Retina (tissue), 1 donor: ENCODE measurements at regions not wholly inside any gene's neighbourhood (a gene's known extent, or its start where the extent isn't known, plus 50 kb on each side); places are given as distances from the start of the nearest gene placed in this dataset.

Source experiments
- DNase-seq: peaks from one replicate; pipeline ENCODE4 v3.0.0-alpha.2; 2016

DNA sequence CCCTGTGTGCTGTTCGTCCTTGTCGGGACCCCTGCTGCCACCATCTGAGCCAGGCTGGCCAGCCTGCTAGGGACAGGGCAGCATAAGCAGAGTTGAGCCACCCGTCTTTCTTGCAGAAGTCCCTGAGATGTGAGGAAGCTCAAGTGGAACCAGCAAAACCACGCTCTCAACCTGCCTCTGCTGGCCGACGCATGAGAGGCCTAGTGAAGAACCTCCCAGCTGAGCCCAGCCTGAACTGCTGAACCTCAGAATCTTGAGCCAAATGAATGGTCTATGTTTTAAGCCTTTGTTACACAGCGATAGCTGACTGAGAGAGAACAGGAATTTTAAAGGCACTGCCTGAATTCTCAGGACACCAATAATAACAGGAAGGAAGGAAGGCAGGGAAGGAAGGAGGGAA lies 98.9 kb upstream of the ADRA2C start:
- no peak for DNase-seq

DNA sequence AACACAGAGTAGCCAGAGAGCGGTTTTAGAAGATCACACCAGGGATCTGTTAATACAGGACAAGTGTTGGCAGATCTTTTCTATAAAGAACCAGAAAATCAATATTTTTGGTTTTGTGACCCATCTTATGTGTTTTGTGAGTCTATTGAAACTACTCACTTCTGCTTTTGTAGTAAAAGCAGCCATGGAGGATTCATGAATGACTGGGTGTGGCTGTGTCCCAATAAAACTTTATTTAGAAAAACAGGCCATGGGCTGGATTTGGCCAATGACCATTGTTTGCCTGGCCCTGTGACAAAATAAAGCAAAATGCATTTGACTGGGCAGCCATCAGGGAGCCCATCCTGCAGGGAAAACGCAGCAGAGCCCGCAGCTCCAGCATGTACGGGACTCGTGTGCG lies 99.9 kb upstream of the ADRA2C start:
- no peak for DNase-seq

DNA sequence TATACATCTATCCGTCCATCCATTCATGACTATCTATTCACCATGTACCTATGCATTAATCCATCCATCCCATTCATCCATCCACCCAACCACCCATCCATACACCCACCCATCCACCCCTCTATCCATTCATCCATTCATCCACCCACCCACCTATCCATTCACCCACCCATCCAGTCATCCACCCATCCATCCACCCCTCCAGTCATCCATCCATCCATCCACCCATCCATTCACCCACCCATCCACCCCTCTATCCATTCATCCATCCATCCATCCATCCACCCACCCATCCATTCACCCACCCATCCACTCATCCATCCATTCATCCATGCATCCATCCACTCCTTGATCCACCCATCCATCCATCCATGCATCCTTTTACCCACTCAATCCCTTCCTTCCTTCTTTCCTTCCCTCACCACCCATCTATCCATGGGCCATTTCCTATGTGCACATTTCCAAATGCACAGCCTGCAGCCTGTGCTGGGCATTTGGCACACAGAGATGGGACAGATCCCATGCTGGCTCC lies 100.8 kb upstream of the ADRA2C start:
- no peak for DNase-seq

DNA sequence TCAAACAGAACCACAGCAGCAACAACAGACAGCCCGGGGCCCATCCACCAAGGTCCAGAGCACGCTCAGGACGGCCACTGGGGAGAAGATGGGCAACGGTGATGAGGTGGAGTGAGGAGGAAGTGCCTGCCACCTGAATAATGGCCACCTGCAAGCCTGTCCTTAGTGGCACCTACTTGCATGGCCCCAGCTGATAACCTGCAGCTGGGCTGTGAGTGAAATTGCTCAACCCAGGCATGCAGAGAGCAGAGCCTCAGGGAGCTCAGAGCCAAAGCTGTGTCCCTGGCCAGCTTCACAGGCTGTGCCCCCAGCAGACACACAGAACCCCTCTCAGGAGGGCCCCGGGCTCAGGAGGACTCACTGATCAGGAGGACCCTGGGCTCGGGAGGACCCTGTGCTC lies 102.4 kb upstream of the ADRA2C start:
- no peak for DNase-seq

DNA sequence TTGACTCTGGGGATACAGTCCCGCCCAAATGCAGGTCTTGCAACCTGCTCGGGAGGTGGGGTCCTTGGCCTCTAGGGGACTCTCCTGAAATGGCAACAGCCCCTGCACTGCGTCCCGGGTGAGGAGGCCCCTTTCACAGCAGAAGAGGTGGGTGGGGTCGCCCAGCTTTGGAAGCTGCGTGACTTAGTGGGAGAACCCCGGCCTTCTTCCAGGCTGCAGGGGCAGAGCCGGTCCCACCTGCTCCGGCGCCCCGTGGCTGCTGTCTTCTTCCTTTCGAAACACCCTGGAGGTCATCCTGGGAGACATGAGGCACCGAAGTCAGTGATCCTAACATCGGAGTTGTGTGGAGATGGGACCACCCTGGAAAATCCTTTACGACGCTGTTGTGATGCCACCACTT lies 103.7 kb upstream of the ADRA2C start:
- no peak for DNase-seq

DNA sequence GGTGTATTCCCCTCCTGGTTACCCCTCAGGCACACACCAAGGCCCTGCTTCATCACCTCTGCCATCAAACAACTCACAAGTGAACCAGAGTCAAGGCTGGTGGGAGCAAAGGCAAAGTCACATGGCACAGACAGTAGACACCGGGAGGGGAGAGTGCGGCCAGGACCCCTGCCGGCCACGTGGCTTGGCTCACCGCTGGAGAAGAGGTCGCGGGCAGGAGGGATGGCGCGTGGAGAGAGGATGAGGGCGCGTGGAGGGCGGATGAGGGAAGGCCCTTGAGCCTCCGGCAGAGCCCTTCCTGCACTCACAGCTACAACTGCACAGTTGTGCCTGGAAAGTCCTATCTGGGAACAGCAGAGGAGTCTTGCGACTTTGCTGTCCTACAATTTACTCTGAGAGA lies 104.2 kb upstream of the ADRA2C start:
- peak; percentile 37 for DNase-seq

DNA sequence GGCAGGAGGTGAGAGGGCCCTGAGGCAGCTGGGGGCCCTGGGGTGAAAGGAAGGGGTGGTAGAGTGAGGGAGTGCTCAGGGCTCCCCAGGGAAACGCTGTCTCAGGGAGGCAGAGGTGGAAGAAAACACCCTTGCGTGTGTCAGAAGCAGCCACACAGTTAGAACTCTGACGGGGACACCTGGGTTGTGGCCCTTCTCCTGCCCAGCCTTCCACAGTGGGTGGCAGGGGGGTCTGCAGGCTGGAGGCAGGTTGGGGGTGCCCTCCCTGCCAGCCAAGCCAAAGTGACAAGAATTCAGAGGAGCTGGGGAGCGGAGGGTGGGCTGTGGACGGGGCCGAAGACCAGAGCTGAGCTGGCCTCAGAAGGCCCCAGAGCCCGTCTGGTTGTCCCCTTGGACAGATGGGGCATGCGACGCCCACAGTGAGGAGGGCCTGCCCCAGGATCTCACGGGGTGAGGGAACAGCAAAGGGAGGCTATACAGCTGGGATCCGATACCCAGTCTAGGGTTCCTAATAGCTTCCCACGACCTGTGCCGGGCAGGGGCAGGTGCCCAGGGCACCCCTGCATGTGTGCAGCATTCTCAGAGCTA lies 105.2 kb upstream of the ADRA2C start:
- DNase-seq, result peak; percentile 21

DNA sequence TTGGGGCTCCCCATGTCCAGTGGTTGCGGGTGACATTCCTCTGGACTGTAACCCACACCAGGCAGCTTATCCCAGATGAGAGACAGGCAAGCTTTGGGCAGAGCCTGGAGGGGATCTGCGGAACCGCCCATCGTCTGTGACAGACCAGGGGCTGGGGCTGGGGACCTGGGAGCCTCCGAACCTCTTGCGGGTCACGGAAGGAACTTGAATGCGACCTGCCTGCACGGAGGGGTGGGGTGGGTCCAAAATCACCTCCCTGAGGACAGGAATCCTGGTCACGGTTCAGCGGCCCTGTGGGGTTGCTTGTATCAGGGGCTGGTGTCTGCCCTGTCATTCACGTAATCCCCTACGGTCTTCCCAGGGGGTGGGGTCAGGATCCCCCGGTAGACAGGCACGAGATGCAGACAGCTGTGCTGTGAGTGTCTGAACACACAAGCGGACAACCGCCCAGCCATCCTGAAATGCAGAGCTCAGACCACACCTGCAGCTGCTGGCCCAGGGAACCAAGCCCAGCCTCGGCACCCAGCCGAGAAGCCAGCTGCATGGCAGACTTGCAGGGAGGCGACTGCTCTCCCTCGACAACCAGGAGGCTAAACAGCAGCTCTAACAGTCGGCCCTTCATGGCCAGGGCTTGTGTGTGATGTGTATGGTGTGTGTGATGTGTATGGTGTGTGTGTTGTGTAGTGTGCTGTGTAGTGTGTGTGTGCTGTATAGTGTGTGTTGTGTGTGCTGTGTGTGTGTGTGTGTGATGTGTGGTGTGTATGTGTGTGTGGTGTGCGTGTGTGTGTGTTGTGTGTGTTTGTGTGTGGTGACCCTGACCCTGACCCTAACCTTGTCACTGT lies 105.9 kb upstream of the ADRA2C start:
- DNase-seq, result peak; percentile 50

DNA sequence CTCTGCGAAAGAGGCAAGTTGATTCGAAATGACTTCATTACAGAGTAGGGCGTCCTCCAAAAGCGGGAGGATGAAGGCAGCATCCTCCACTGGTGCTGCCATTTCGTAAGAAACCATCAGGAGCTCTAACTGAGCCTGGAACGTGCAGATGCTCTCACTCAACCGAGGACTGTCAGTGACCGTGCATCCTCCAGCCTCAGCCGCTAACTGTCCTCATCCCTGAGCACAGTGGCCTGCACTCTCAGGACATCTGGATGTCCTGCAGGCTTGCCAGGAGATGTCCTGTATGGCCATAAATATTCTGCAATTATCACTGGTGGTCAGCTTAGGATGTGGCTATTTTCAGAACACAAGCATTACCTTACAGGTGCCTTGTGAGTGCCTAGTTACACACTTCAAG lies 107.1 kb upstream of the ADRA2C start:
- DNase-seq, result peak; percentile 17

DNA sequence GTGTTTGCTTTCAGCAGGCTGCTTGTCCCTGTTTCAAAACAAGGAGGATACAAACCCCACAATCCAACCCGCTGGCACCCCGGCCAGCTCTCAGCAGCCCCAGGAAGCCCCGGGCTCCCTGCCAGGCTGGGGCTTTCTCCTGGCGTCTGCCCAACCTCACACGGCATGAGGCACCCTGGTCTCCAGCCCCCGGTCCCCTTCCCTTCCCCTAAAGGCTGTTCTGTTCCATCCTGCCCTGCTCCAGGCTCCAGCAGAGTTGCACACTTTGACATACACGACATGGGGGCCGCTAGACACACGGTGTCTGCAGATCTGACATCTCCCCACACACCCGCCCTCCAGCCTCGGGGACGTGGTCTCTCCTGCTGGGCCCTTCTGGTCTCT lies 107.7 kb upstream of the ADRA2C start:
- DNase-seq, result no peak

DNA sequence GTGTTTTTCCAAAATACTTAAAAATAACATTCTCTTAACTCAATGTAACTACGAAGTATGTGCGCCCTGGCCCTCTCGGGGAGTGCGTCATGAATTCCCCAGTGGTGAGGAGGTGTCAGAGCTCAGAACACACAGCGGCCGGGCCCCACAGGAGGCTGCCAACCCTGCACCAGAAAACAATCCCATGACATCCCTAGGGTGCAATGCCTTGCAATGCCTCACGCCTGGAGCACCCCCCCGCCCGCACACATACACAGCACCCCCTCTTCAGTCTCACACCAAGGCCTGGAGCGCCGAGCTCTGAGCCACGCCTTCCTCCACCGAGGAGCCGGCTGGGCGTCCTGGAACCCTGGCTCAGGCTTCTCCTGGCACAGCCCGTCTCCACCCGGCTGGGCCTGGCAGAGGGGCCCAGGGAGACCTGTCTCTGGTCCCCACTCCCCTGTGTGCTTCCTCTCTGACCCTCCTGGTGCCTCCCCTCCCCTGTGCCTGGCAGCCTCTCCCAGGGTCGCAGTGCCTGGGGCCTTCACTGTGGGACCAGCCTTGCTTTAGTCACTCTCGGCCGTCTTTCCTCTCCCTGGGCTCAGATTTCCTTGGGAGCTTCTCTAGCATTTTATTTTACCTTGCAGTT lies 108.2 kb upstream of the ADRA2C start:
- no peak for DNase-seq

DNA sequence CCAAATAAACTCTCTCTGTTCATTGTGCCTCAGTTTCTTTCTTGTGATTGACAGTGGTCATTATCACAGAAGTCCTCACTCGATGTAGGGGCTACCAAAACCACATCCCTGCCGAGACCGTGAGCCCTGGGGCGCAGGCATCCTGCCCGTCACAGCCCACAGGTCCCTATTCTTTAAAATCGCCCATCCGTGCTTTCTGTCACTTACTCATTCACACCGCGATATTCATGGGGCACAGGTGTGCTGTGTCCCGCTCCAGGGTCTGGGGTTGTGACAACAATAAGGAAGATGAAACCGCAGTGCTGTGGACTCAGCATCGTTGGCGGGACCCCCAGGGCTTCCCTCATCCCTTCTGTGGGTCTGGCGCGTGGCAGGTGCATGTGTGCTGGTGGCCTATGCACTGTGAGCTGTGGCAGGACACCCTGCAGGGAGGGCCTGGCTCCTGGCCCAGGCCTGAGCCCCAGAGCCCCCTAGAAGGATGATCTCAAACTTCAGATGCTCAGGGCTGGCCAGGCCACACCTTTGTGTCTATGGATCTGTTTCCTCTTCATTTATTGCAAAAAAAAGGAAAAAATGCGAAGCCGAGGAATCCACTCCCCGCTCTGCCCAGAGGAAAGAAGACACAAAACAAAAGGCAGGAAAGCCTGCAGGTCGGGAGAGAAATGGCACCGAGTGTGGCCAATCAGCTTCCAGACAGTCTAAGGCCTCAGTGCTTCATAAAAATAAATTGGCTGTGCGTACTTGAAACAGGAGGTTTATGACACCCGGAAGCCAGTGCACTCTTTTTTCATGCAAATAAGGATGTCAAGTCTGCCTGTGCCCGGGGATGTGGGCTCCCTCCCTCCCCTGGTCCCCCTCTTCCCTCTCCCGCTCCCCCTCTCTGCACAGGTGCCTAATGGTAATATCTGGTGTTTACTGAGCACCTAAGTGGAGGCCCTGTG lies 109.5 kb upstream of the ADRA2C start:
- DNase-seq, result no peak

DNA sequence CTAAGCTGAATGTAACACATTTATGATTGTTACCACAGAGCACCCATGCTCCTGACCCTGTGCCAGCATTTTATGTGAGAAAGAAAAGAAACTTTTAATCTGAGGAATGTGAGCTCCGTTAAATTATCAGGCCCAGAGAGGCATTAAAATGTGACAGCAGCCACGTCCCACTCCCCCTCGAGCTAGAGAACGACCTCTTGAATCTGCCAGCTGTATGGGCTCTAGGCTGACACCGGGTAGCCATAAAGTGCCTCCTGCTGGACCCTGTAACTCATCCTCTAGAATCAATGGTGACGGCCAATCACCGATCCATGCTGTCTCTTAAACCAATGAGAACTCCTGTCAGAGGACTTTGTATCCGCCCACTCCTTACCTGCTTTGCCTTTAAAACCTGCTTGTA lies 110.2 kb upstream of the ADRA2C start:
- DNase-seq, result no peak

DNA sequence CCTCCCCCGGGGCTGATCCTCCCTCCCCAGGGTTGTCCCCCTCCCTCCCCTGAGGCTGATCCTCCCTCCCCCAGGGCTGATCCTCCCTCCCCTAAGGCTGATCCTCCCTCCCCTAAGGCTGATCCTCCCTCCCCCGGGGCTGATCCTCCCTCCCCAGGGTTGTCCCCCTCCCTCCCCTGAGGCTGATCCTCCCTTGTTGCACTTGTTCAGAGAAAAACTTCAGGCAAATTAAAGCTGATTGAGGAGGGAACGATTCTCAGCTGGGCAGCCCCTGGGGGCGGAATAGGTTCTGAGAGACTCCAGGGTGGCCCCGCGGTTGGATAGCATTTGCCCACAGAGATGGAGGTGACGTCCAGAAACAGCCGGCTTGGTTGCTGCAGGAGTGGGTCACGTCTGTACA lies 110.7 kb upstream of the ADRA2C start:
- no peak for DNase-seq

DNA sequence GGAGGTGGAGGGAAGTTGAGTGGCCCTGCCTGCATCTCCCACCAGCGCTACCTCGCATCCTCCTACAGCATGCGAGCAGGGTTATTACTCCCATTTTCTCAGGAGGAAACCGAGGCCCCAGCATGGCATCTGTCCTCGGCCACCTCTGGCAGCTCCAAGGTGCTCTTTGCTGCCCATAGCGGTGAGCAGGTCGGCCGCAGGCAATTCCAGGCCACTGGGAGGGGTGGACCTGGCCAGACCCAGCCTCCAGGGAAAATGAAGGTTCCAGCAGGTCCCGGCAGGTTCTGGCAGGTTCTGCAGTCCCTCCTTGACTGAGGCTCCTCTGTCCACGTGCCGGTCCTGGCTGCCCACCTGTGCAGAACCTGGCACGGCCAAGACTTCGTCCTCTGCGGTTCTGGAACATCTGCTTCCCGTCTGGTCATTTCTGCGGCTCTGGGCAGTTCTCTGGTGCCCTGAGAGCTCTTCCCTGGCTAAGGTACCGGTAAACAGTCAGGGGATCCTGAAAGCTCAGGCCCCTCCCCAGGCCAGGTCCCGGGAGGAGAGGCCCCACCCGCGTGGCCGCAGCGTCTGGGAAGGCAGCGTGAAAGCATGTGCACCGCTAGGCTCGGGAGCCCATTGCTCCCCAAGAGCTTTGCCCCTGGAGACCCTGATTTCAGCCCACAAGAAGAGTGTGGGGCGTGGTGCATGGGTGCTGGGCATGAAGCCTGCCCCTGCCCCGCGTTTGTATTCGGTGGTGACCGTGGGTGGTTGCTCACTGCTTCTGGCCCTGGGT lies 112.0 kb upstream of the ADRA2C start:
- DNase-seq, result no peak

DNA sequence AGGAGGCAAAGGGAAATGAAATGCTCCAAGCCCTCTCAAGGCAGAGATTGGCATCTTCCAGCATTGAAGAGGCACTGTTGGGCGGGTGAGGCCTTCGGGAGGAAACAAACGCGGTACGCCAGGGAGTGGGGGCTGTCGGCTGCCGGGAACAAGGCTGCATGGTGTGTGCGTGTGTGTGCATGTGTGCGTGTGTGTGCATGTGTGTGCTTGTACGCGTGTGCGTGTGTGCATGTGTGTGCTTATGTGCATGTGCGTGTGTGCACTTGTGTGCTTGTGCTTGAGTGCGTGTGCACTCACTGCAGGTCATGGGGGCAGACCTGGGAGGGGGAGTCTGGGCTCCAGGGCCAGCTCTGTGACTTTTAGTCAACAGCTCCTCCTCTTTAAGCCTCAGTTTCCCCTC lies 113.6 kb upstream of the ADRA2C start:
- DNase-seq, result no peak

DNA sequence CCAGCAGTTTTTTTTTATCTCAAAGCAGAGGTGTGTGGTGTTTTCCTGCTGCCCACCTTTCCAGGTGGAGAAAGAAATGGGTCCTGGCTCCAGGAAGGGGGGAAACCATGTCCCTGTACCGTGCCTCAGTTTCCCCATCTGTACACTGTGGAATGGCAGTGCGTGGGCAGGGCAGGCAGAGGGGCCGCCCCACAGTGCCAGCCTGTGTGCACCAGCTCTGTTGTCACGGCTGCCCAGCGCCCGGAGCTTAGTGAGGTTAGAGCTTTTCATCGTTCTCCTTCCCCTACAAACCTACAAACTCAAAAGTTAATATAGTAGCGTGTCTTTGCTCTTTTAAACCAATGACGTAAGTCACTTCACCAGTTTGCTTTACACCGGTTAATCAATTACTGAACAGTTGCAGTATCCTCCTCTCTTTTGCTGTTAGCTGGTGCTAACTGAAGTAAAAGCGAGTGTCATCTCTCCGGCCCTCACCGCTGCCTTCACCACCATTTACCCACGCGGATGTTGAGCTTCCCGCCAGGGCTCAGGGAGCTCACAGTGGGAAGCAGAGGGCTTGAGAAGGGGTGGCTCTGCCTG lies 114.8 kb upstream of the ADRA2C start:
- no peak for DNase-seq

DNA sequence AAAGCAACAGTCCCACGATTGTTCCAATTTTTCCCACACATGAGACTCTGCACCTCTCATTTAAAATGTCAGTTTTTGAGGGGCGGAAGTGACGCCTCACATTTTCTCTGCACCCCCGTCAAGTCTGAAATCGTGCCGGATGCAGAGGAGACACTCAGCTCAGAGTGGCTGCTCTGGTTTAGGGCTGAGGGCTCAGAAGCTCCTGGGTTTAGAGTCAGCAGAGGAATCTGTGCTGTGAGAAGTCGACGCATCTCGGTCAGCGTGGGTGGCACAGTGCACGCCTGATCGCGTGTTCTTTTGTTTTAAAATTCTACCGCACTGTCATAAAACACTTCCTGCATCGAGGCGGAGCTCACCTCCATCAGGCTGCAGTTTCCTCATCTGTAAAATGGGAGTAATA lies 116.7 kb upstream of the ADRA2C start:
- DNase-seq, result no peak

DNA sequence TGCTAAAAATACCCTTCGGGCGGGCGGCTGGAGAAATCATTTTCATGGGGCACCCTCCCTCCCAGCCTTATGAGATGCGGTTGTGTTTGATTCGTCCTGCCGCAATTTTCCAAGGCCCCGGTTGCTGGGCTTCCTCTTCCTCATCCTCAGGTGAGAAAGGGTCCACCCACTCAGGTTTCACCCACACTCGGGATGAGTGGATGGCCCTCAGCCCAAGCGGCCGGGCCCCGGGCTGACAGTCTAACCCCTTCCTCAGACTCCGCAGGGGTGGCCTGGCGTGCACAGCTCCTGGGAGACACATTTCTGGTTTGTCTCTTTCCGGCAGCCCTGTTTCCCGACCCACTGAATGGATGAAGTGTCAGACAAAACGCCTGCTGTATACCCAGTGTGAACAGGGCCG lies 116.5 kb upstream of the LRPAP1 start:
- DNase-seq, result no peak

DNA sequence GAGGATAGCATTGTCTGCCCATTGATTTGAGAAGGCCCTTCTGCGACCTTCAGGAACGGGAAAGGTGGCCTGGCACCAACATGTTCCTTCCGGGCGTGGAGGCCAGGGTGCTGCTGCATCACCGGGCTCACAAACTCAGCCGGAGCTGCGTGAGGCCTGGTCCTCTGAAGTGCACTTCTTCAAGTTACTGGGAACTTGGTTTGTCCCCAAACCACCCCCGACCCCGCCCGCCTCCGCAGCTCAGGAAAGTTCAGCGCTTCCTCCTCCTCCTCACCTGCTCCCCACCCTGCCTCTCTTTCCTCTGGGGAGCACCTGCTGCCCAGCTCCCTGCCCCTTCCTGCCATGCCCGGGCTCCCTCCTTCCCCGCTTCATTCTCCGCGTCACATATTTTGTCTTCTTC lies 116.0 kb upstream of the LRPAP1 start:
- no peak for DNase-seq

DNA sequence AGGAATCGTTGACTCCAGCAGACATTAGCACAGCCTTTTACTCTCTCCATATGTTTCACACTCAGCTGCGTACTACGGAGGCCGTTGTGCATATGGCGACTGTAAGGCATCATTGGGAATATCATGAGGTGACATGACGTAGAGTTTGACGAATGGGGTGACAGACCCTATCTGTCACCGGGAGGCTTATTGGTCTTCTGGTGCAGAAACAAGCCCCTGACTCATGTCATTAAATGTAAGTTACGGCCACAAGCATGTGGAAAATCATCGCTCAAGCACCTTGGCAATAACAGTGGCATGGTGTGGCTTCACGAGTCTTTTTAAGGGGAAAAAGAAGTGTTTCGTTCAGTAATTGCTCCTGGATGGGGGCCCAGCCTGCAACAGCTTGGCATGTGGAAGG lies 115.2 kb upstream of the LRPAP1 start:
- DNase-seq, result no peak
